Inflammatory macrophage treated with lipopolysaccharide for 4 hours (primary cell): ENCODE measurements at regions not wholly inside any gene's neighbourhood (a gene's known extent, or its start where the extent isn't known, plus 50 kb on each side); places are given as distances from the start of the nearest gene placed in this dataset.
A peak's percentile ranks its signal among the peaks of the same experiment; 100 is the strongest.

Experiments
- DNase-seq: peaks from one replicate; pipeline ENCODE4 v3.0.0-alpha.2; 2020

DNA sequence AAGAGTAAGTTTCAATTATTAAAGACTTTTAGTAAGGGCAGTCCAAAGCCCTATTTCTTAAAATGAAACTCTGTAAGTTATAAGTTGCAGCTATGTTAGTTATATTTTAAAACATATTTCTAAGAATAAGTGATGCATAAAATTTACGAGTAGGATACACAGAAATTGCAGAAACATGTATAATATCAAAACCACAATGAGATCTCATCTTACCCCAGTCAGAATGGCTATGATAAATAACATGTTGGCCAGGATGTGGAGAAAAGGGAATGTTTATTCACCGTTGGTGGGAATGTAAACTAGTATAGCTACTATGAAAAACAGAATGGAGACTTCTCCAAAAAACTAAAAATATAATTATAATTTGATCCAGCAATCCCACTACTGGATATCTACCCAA, 201.2 kb downstream of the CBLN2 start:
- no peak for DNase-seq

DNA sequence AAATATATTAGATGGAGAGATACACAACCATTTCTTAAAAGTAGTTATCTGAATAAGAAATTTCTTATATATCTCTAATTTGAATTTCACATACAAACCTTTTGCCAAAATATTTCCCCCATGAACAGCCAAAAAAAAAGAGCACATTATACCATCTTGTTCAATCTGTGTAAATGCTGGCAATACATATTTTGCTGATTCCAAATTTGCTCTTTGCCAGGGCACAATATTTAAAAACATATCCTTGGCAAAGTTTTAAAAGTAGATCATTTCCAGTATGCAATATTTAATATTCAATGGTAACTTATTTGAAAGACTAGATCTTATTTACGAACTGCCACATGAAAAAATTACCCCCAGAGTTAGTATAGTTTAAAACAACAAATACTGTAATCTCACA, 204.2 kb downstream of the CBLN2 start:
- no peak for DNase-seq

DNA sequence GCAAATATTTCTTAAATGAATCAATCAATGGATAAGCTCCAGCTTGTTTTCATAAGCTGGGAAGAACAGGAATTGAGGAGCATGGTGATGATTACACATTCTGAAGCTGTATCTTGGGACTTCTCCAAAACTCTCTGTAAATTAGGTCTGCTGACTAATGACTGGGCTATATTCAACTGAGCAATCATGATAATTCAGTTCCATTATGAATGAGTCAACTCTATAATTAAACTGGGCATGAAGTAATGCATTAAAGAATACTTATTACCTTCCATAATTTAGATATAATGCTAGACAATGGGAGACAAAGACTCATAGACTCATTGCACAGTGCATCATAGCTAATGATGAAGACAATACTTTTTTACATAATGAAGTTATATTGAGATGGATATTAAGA, 207.4 kb downstream of the CBLN2 start:
- no peak for DNase-seq

DNA sequence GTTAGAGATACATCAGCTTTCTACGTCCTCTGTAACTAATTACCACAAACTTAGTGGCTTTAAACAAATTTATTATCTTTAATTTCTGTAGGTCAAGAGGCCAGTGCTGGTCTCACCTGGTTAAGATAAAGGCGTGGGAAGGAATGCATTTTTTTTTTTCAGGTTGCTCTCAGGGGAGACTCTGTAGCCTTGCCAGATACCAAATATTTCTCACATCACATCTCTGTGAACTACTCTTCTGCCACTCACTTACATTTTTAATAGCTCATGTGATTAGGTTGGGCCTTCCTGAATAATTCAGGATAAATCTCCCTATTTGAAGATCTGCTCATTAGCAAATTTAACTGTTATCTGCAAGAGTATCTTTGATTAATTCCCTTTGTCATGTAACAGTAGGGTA, 214.6 kb downstream of the CBLN2 start:
- no peak for DNase-seq

DNA sequence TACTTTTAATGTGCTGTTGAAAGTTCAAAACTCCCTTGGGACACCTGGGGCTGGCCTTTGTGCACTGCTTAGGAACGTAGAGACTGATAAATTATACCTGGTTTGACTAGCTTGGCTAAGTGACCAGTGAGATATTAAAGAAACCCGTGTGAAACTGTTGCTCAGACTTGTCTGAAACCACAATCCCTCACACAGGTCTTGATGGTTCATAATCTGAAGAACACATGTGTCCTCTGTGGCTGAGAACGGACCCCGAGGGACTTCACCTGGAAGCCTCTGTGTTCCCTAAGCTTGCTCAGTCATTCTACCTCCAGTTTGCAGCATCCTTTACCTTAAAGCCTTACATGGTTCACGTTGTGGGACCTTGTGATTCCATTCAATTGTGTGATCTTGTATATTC, 218.8 kb downstream of the CBLN2 start:
- DNase-seq, result no peak

DNA sequence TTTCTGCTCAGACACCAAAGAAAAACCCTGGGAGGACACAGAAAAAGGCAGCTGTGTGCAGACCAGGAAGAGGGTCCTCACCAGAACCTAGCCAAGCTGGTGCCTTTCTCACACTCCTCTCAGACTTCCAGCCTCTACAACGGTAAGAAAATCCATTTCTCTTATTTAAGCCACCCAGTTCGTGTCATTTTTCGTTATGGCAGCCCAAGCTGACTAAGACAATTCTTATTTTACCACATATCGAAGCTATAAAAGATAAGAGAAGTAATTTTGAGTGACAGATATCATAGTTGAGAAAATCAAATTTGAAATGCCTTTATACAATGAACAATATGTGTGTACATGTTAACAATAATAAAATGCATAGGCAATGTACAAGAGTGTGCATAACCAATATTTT, 219.5 kb downstream of the CBLN2 start:
- DNase-seq, result no peak

DNA sequence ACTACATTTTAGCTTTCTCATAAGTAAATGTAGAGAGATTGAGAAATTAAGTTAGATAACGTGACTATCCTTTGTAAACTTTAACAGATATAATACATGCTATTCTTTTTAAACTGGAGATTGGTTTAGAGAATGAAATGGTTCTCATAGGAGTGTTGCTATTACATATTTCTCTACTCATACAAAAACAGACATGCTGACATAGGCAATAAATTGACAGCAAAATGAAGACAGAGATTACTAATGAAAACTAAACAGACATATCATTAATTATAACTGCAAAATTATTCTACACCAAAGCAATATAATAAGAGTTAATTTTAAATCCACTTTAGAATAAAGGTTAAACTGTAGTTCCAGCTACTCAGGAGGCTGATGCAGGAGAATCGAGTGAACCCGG, 227.6 kb downstream of the CBLN2 start:
- DNase-seq, result no peak

DNA sequence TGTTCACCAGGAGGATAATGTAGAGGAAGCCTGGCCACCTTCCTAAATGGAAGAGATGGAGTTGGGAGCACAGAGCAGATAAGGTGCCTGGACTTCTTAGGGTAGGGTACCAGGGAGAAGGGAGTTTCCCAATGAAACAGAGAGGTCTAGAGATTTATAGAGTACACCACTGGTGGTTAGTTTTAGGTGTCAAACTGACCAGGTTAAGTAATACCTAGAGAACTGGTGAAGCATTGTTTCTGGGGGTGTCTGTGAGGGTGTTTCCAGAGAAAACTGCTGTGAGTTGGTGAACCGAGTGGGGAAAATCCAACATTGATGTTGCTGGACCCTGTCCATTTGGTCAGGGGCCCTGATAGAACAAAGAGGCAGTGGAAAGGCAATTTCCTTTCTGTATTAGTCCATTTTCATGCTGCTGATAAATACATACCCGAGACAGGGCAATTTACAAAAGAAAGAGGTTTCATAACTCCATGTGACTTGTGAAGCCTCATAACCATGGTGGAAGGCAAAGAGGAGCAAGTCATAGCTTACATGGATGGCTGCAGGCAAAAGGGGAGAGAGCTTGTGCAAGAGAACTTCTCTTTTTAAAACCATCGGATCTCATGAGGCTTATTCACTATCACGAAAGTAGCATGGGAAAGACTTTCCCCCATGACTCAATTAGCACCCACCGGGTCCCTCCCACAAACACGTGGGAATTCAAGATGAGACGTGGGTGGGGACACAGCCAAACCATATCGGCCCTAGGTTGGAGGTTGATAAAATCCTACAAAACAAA, 260.8 kb downstream of the CBLN2 start:
- DNase-seq, result no peak

DNA sequence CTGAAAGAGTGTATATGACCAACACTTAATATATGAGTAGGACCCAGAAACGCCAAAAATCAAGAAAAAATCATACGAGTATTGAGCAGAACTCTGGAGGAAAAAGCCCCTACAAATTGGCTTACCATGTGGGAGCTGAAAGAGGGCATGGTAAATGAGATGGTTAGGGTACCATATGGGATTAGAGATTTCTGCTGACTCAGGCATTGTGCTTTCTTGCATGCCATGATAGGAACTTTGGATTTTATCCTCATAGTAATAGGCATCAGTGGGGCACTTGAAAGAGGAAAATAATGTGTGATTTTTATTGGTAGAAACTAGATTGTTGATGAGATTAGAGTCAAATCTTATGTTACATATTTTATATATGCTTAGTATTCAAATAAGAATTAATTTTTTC, 271.1 kb downstream of the CBLN2 start:
- no peak for DNase-seq

DNA sequence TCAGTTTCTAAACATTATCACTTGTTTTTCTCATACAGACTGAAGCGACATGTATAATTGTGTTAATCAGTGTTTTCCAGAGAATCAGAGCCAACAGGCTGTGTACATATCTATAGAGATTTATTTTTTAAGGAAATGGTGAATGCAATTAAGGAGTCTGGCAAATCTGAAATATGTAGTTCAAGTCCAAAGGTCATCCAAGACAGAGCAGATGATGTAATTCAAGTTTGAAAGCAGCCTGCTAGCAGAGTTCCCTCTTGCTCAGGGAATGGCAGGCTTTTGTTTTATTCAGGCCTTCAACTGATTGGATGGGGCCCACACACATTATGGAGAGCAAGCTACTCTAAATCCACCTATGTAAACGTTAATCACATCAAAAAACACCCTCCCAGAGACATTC, 282.6 kb downstream of the CBLN2 start:
- DNase-seq, result no peak

DNA sequence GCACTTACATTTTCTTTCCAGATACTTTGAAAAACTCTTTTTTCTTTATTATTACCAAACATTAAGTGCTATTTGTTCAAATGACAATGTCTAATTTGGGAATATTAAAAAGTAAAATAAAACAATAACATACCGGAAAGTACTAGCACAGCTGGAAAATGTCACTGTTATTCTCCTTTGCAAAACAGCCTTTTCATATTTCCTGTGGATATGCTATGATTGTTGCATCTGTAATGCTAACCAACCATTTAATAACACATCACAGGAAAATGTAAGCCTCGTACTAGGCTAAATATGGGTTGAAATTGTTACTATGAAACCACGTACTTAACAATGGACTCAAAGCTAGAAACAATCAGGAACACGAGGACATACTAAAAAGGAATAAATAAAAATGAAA, 298.1 kb downstream of the CBLN2 start:
- DNase-seq, result no peak

DNA sequence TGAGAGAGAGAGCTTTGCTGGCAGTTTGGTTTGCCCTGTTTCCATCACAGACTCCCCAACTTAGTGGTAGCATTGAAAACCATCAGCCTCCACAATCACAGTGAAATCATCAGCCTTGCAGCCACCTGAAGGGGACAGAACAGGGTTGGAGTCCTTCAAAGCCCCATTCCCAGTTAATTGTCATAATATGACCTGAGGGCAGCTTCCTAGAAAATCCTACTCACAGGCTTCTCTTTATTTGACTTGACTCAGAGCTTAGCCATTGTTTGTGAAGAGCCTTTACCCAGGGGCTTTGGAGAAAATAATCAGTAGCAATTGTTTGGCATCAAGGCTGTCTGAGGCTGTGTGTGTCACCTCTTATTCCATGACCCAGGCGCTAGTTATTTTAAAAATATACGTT, 308.7 kb downstream of the CBLN2 start:
- DNase-seq, result no peak

DNA sequence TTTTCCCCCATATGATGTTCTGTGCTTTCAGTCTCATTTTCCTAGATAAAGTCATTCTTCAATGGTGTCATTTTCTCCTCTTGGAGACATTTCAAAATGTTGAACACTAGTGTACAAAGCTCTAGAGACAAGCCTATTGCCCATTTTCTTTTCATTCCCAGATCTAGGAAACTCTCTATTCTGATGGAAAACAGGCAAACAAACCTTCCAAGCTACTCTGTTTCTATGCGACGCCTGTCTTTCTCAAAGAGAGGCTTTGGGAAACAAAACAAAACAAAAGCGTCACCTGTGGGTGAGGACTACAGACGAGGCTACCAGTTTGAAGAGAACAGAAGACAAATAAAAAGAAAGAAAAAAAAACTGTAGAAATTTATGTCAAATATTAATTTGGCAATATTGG, 311.0 kb downstream of the CBLN2 start:
- no peak for DNase-seq

DNA sequence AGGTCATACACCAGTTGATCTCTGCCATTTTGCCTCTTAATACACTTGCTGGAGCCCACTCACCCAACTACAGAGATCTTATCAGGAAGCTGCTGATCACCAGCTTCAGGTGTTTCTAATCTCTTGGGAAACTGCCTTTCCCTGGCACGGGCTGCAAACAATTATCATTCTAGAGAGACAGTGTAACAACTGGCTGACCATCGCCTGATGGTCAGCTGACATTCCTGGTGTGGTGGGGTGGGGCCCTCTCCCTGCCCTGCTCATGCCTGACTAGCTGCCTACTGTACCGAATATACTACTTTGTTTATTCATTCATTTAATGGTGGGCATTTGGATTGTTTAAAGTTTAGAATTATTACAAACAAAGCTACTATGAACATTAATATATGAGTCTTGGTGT, 311.5 kb downstream of the CBLN2 start:
- no peak for DNase-seq

DNA sequence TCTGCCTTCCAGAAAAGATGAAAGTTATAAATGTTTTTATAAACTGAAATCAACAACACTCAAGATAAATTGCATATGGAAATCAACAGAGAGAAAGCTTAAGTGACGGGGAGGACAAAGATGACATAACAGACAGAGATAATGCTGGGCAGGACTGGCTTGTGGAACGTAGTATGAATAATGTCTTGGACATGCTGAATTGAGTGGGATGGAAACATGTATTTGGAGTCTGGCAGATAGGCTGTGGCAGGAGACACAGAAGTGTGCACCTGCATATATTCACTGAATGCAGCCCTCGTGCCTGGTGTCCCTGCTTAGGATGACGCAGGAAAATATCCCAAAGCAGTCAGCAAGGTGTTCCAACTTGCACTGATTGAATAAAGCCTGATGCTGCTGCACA, 318.2 kb downstream of the CBLN2 start:
- DNase-seq, result no peak

DNA sequence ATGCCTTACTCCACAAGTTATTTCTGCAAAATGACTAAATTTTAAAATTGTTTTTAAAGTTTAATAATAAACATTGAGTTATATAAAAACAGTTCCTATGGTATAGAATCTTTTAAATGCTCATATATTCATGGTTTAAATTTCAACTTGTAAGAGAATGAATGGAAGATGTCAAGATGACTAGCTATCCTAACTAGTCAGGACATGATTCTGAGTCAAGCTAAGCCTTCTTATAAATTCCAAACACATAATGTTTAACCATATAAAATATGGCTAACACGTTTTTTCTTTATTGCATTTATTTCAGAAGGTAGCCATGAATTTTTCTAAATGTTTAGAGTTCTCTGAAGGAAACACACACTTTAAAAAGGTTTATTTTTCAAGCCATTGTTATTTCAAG, 320.4 kb downstream of the CBLN2 start:
- no peak for DNase-seq

DNA sequence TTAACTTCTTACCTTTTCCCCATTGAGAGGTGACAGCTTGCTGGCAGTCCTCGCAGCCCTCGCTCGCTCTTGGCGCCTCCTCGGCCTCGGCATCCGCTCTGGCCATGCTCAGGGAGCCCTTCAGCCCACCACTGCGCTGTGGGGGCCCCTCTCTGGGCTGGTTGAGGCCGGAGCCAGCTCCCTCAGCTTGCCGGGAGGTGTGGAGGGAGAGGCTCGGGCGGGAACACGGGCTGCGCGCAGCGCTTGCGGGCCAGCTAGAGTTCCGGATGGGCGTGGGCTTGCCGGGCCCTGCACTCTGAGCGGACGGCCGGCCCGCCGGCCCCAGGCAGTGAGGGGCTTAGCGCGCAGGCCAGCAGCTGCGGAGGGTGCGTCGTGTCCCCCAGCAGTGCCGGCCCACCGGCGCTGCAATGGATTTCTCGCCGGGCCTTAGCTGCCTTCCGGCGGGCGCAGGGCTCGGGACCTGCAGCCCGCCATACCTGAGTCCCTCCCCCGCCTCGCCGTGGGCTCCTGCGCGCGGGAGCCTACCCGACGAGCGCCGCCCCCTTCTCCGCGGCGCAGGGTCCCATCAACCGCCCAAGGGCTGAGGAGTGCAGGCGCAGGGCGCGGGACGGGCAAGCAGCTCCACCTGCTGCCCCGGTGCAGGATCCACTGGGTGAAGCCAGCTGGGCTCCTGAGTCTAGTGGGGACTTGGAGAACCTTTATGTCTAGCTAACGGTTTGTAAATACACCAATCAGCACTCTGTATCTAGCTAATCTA, 335.0 kb downstream of the CBLN2 start:
- DNase-seq, result no peak

DNA sequence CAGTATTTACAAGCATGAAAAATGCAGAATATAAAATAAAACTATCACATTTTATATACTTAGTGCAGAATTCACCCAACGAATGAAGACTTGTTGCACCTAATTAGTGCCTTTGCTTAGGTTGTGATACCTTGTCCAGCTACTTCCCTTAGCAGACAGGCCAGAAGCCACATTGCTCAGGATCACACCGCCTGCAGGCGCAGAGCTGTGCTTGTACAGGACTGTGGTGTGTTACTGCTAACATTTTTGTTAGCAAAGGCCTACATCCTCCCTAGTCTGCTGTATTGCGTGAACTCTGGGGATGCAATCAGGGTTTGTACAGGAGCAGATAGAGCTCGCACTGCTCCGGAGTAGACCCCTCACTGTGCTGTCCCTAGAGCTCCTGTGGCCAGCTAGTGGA, 336.9 kb downstream of the CBLN2 start:
- DNase-seq, result no peak

DNA sequence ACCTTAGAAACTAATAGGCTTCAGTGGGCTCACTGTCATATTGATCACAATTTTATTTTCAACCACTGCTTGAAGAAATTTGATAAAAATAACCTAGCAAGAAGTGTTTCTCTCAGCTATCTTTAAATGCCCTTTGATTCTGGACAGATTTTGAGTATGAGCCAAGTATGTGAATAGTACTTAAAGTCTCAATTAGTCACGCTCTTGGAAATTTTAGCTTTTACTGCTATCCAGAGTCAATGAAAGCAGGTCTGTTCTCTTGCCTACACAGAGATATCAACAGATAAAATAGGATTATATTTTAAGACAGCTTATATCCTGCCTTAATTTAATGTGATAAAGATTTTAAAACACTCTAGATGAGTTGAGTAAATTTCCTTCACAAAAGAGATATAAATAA, 337.3 kb downstream of the CBLN2 start:
- DNase-seq, result no peak

DNA sequence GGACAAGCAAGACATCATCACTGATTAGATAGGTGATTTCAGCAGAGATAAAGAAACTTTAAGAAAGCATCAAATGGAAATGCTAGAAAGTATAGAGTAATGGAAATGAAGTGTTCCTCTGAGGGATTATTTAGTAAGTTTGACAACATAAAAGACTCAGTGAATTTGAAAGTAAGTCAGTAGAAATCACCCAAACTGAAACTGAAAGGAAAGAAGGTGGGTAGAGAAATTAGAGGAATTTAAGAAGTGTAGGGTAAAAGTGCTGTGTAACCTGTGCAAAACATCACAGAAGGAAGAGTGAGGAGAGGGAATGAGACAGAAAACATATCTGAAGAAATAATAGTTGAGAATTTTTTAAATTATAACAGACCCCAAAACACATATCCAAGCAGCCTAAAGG, 343.1 kb downstream of the CBLN2 start:
- DNase-seq, result no peak

DNA sequence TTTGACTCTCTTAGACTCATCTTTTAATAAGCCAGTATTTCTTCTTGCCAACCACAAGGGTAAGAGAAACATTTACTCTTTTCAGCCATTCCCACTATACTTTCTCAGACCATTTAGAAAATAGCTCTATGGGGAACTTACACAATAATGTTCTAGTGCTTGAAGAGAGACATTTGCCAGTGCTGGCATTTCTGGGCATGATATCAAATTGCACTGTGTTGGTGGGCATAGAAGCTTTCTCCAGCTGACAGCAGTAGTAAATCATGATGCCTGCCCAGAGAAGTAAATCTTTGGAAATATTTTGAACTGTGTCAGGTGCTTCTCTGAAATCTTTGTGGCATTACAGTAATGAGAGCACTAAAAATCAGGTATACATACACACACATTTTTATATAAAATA, 346.6 kb downstream of the CBLN2 start:
- DNase-seq, result no peak

DNA sequence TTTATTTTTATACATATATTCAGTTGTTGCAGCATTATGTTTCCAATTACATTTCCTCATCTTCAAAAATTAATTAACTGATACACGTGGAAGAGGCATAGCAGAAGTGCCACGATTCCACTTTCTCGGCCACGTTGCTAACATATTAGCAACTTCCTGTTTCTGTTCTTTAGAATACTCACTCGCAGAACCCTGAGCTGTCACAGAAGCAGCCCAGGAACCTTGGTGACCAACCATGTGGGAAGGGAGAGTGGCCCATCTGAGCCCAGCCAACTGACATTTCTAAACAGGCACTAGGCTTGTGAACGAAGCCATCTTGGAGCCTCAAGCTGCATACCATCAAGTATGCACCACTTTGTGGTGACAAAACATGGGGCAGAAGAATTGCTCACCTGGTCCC, 350.1 kb downstream of the CBLN2 start:
- no peak for DNase-seq

DNA sequence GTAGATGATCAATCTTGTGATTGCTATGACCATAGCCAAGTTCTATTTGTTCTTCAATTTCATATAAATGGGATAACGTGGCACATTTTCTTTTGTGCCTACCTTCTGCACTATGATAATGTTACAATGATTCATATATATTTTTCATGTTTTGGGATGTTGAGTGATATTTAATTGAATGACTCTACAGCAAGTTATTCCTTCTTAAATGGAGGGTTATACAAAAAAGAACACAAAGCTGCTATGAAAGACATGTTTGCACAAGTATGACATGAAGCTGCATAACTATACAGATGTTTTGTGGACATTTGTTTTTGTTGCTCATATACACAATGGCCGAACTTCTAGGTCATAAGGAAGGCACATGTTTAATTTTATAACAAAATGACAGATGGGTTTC, 356.2 kb downstream of the CBLN2 start:
- no peak for DNase-seq

DNA sequence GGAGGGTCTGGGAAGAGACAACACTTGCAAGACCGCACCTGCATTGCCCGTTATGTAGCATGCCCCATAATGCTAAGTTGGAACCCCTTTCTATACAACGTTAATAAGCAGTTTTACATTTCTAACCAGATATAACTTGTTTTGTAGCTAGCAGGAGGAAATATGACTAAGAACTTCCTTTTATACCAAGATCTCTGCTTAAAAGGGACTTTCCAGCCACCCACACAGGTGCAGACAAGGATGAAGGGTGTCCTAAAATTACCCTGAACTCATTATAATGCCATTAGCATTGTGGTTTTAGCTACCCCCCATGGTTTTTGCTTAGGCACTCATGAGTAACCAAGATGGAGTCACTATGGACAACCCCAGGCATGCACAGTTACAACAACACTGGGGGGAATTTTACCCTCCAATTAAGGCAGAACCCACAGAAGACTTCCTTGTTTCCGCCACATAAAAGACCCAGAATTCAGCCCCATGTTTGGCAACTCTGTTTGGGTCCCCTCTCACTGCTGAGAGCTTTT, 362.8 kb downstream of the CBLN2 start:
- peak; percentile 4 for DNase-seq

DNA sequence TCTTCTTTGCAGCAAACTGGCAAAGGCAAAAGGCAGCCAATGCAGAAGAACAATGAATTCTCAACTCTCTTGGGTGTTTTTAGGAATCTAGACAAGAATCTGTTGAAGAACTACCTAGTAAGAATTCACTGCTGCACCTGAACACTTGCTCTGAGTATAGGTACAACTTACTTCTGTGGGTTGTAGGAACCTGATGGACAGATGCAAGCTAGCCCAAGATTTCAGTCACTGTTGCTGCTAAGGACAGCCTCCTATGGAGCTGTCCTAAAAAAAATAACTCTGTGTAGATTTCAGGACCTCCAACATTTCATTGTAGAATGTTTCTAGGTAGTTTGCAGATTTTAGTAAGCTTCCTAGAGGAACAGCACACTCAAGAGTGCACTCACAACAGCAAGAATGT, 363.5 kb downstream of the CBLN2 start:
- DNase-seq, result no peak
